Kidney glomerular epithelial cell (primary cell): ENCODE measurements at regions not wholly inside any gene's neighbourhood (a gene's known extent, or its start where the extent isn't known, plus 50 kb on each side); places are given as distances from the start of the nearest gene placed in this dataset.
"Not testable (repeated sequence)": the region's sequence is repeated elsewhere in the genome, so short reads cannot be mapped to it uniquely, and the experiment has no call there.

Experiments
- DNase-seq: peaks from one replicate; lab custom pipeline; 2025; lab: John Stamatoyannopoulos, UW

DNA sequence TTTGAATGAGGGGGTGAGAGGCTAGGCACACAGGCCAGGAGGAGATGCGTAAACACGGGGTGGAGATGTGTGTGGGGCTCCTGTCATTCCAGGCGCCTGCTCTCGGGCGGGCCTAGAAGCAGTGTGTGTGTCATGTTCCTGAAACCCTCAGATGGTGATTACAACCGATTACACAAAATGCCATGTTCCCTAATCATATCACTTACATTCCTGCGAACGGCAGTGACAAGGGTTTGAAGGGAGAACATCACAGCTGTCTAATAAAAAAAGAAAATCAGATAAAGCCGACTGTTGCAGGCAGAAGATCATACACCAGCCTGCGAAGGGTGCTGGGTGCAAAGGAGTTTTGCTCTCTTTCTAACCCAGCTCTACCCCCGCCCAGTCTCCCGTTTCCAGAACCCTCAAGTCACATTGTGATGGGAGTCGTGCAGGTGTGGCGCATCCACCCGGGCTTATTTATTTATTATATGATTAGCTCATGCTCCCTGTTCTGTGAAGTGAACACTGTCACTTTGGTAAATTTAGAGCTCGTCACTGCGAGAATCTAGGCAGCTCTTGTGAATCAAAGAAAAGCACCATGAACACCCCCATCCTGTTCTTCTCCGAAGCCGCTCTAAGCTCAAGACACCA, 140.3 kb downstream of the NR2F2 start:
- no peak for DNase-seq

- DNase-seq: no peak
Observed at GRCh38 chr15:96472681-96473080, 142.2 kb downstream of the NR2F2 start.

DNA sequence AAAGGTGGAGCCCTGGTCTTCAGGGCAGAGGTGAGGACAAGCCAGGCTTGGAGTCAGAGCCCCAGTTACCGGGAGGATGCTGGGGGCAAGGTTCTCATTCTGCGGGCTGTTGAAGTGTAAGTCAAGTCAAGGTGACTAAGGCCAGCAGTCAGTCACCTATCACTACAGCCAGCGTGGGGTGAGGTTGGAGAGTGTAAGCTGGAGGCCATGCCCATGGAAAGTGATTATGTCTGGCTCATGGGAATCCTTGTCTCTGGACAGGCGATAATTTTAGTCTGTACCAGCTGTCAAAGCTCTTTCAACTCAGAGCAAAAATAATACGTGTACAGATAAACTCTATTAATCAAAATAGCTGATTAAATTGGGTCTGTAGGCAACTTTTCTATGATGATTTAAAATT, 143.1 kb downstream of the NR2F2 start:
- DNase-seq: no peak

DNA sequence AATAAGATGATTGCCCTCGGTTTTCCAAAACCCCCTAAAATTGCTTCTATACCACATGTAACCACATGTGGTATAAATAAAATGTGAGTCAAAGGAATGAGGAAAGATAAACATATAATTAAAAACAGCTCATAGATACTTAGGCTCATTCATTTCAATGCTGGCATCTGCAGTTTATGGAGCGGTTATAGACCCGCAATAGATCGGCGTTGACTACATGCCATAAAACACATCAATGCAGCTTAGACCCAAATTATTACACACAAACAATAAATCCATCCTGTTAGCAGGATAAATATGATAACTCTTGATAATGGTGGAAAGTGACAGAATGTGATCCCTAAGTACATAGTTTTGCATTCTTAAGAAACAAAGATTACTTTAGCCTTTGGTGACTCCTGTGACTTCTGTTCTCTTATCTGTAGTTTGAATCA, 143.7 kb downstream of the NR2F2 start:
- no peak for DNase-seq

- no peak for DNase-seq
Observed at GRCh38 chr15:96477227-96477626, 146.7 kb downstream of the NR2F2 start.

DNA sequence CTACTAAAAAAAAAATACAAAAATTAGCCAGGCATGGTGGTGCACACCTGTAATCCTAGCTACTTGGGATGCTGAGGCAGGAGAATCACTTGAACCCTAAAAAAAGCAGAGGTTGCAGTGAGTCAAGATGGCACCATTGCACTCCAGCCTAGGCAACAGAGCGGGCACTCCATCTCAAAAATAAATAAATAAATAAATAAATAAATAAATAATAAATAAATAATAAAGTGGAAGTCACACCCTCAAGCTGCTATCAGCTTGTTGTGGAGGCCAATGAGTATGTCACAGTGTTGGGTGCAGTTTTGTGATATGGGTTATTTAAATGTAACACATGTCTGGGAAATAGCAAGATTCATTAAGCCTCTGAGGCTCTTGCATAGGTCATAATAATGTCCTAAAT, 153.9 kb downstream of the NR2F2 start:
- DNase-seq: not testable (repeated sequence)

DNA sequence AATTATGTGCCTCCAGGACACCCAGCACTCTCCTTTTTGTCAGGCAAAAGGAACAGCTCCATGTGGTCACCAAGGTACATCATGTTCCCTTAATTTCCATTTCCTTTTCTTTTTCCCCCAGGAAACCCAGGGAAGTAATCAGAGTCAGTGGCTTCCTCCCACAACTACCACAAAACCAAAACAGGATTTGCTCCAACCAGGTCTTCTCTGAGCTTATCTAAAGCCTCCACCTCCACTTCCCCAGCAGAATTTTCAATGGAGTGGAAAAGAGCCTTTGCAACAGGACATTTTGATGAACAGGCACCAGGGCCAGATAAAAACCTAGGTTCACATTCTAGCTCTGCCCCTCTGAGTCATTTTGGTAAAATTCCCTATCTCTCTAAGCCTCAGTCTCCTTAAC, 154.3 kb downstream of the NR2F2 start:
- DNase-seq: no peak

DNA sequence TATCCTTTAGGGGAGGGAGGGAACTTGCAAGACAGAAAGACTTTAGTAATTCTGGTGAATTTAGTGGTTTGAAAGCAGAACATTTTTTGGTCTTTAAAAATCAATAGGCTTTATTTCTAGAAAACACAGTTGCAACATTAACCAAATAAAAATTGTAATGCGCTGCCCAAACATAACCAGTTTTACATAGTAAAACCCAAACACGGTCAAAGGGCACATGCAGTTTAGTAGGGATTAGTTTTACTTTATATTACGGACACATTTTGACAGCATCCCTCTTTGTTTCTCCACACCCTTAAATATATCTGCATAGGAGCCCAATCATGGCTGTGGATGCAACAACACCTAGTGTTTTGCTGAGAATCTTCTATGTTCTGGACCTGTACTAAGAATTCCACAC, 156.7 kb downstream of the NR2F2 start:
- DNase-seq: no peak

DNA sequence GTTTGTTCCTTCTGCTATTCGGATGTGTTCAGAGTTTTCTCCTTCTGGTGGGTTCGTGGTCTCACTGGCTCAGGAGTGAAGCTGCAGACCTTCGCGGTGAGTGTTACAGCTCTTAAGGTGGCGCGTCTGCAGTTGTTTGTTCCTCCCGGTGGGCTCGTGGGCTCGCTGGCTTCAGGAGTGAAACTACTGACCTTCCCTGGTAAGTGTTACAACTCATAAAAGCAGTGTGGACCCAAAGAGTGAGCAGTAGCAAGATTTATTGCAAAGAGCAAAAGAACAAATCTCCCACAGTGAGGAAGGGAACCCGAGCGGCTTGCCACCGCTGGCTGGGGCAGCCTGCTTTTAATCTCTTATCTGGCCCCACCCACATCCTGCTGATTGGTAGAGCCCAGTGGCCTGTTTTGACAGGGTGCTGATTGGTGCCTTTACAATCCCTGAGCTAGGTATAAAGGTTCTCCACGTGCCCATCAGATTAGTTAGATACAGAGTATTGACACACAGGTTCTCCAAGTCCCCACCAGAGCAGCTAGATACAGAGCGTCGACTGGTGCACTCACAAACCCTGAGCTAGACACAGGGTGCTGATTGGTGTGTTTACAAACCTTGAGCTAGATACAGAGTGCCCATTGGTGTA, 160.7 kb downstream of the NR2F2 start:
- not testable (repeated sequence) for DNase-seq

- not testable (repeated sequence) for DNase-seq
Observed at GRCh38 chr15:96491700-96492644, 161.5 kb downstream of the NR2F2 start.

- no peak for DNase-seq
Observed at GRCh38 chr15:96494505-96494904, 164.0 kb downstream of the NR2F2 start.

DNA sequence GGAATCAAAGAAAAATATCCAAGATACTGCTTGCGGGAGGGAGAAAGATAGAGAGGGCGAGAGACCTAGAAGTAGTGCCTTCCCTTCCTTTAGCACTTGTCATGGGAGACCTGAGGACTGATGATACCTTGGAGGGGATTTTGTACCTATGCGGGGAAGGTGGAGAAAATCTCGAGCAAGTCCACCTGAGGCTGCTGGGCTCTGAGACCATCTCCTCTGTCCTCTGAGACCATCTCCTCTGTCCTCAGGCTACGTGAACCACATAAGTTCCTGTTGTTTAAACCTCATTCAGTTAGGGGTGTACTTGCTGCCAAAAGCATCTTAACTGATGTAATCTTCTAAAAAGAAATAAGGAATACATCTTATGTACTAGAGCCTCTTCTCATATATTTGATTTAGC, 164.9 kb downstream of the NR2F2 start:
- DNase-seq: no peak

GRCh38 chr15:96497951-96498350, 167.5 kb downstream of the NR2F2 start:
- DNase-seq: no peak

DNA sequence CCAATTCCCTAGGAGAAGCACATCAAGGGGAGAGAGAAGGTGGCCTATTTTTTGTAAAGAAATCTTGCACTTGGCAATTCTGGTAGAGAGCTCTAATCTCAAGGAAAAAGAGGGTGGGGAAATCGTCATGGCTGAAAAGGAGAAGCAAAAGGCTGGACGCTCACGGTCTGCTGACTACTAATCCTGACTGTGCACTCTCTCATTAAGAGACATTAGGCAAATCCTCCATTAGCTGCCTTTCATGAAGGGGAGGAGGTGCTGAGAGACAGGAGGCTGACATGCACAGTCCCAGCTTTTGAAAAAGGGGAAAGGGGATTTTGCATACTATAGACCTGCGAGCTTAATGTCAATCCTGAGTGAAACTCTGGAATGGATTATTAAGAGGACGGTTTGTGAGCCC, 170.0 kb downstream of the NR2F2 start:
- no peak for DNase-seq

DNA sequence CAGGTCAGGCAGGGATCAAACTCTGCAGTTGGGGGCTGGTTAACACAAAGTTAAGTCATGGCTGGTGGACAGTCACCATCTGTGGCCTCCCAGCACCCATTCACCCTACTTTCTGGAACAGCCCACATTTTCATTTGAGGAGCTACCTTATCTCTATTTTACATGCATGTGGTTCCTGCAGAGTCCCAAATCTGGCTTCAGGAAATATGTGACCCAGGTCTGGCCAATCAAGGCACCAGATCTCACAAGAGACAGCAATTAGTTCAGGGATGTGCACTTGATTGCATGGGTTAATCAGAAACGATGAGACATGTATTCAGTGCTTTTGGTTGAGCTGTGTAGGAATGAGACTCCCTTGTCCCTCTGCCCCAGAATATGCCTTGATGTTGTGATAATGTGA, 170.9 kb downstream of the NR2F2 start:
- no peak for DNase-seq

DNA sequence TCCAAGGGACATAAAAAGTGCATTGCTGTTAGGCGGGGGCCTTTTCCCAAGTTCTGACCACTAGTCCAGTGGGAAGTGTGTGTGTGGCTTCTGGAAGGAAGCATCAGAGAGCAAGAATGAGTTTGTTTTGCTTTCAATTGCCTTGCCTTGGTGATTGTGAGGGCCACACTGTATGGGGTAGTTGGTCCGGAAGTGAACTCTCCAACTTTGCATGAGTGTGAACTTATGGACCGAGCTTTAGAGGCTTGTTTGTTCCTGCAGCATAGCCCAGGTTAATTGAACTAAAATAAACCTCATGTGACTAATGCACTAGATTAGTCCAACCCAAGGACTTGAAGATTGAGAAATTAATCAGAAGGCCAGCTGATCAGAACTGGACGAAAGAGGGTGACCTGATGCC, 171.7 kb downstream of the NR2F2 start:
- no peak for DNase-seq

GRCh38 chr15:96503276-96503675, 172.8 kb downstream of the NR2F2 start:
- DNase-seq: no peak

- DNase-seq: no peak
Observed at GRCh38 chr15:96504371-96504770, 173.9 kb downstream of the NR2F2 start.

GRCh38 chr15:96505014-96505413, 174.5 kb downstream of the NR2F2 start:
- DNase-seq: no peak

DNA sequence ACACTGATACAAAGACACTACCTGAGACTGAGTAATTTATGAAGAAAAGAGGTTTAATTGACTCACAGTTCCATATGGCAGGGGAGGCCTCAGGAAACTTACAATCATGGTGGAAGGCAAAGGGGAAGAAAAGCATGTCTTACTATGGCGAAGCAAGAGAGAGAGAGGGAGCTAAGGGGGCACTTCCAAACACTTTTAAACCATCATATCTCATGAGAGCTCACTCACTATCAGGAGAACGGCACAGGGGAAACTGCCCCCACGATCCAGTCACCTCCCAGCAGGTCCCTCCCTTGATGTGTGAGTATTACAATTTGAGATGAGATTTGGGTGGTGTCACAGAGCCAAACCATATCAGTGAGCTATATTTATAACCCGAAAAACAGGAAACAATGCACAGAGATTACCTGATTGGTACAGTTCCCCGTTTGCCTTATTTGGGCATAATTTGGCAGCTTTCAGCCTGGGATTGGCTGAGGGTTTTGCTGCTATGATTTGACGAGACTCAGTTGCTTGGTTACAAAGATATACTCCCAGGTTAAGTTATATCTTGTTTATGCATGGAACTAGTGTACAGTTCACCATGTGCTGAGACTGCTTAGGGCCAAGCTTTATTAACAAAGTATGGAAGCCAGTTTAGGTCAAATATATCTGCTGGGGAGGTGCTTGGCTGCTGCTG, 184.2 kb downstream of the NR2F2 start:
- DNase-seq: no peak

- DNase-seq: peak; percentile 82
Observed at GRCh38 chr15:96515371-96515770, 184.9 kb downstream of the NR2F2 start.

DNA sequence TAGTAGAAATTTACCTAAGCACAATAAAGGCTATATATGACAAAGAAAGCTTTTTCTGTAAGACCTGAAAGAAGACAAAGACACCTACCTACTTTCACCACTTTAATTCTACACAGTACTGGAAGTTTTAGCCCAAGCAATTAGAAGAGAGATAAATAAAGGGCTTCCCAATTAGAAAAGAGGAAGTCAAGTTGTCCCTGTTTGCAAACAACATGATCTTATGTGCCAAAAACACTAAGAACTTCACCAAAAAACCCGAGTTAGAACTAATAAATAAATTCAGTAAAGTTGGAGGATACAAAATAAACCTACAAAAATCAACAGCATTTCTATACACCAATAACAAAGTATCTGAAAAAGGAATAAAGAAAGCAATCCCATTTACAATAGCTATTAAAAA, 190.9 kb downstream of the NR2F2 start:
- DNase-seq: no peak
